ENCODE measurements at regions not wholly inside any gene's neighbourhood (a gene's known extent, or its start where the extent isn't known, plus 50 kb on each side); places are given as distances from the start of the nearest gene placed in this dataset.

GRCh38 chr13:89610881-89611280 is 1736.6 kb upstream of the MIR17HG start (continued):
- TF ChIP-seq HOXC10 (CRISPR knock-in tag; IDR thresholded peaks at IDR 0.05) (no peak), ZNF488 (tag by site-specific recombination; IDR thresholded peaks at IDR 0.05) (no peak), KLF17 (tag by site-specific recombination; IDR thresholded peaks at IDR 0.05) (no peak)

DNA sequence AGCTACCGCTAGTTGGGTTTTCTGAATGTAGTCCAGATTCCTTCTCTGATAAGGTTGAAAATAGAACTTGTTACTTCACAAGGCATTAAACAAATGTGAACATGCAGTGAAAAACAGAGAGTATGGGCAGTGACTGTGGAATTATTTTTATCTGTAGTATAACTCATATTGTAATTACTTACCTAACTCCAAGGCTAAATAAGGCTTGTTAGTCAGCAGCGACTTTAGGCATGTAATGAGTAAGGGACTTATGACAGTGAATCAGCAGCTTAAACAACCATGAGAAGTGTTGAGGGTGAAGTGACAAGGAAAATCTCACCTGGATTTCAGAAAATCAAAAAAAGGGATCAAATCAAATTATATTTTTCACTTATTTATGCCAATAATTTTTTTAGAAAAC is 1719.5 kb upstream of the MIR17HG start:
- ChIA-PET POLR2A (no interaction called here), CTCF (interaction anchor here (0.5 kb wide), 1 partner anchor 250 kb away, joined by 6 read pairs; no protein-coding TSS in a partner anchor)
- no peaks in the 10 kb centered on the region for H3K9me3 ChIP-seq (ENCODE audit: control insufficient read depth, insufficient read depth, low read depth, low read length)
- H3K36me3 ChIP-seq (ENCODE audit: control insufficient read depth in 2 of 2, insufficient read depth in 1 of 2, low read length in 2 of 2), result no peaks in the 10 kb centered on the region
- H3K4me3 ChIP-seq (ENCODE audit: low read depth, low read length), result no peak overlapping the region
- TF ChIP-seq ZNF155 (tag by site-specific recombination; IDR thresholded peaks at IDR 0.05) (no peak), ZNF629 (tag by site-specific recombination; IDR thresholded peaks at IDR 0.05) (no peak), REST (tag by site-specific recombination; IDR thresholded peaks at IDR 0.05) (no peak), KLF8 (tag by site-specific recombination; IDR thresholded peaks at IDR 0.05) (no peak), ZNF112 (tag by site-specific recombination; IDR thresholded peaks at IDR 0.05) (no peak), EGR2 (tag by site-specific recombination; IDR thresholded peaks at IDR 0.05; ENCODE audit: low read depth) (no peak), ZNF138 (tag by site-specific recombination; IDR thresholded peaks at IDR 0.05; ENCODE audit: borderline replicate concordance) (no peak), SP2 (tag by site-specific recombination; IDR thresholded peaks at IDR 0.05) (no peak)
- no peak overlapping the region for H3K27ac ChIP-seq (ENCODE audit: extremely low read depth, low read depth, low read length)
- H3K4me1 ChIP-seq (ENCODE audit: control insufficient read depth, insufficient read depth, low read length), result no peaks in the 10 kb centered on the region

- Histone ChIP-seq H3K36me3 (ENCODE audit: control insufficient read depth in 2 of 2, insufficient read depth in 1 of 2, low read length in 2 of 2) (no peaks in the 10 kb centered on the region), H3K27ac (ENCODE audit: extremely low read depth, low read depth, low read length) (no peak overlapping the region), H3K9me3 (ENCODE audit: control insufficient read depth, insufficient read depth, low read depth, low read length) (no peaks in the 10 kb centered on the region), H3K4me1 (ENCODE audit: control insufficient read depth, insufficient read depth, low read length) (no peaks in the 10 kb centered on the region), H3K4me3 (ENCODE audit: low read depth, low read length) (no peak overlapping the region)
- ChIA-PET POLR2A (no interaction called here), CTCF (interaction anchor here (0.5 kb wide), 1 partner anchor 251 kb away, joined by 6 read pairs; no protein-coding TSS in a partner anchor)
- TF ChIP-seq KLF8 (tag by site-specific recombination; IDR thresholded peaks at IDR 0.05) (no peak), ZEB2 (tag by site-specific recombination; IDR thresholded peaks at IDR 0.05) (no peak), ZFP37 (tag by site-specific recombination; IDR thresholded peaks at IDR 0.05) (no peak), ZNF501 (tag by site-specific recombination; IDR thresholded peaks at IDR 0.05) (no peak)
Observed at GRCh38 chr13:89628567-89628966, 1718.9 kb upstream of the MIR17HG start.

DNA sequence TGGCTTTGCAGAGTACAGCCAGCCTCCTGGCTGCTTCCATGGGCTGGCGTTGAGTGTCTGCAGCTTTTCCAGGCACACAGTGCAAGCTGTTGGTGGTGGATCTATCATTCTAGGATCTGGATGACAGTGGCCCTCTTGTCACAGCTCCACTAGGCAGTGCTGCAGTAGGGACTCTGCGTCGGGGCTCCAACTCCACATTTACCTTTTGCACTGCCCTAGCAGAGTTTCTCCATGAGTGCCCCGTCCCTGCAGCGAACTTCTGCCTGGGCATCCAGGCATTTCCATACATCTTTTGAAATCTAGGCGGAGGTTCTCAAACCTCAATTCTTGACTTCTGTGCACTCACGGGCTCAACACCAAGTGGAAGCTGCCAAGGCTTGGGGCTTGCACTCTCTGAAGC is 1697.3 kb upstream of the MIR17HG start:
- Histone ChIP-seq H3K36me3 (ENCODE audit: control insufficient read depth in 2 of 2, insufficient read depth in 1 of 2, low read length in 2 of 2) (no peaks in the 10 kb centered on the region), H3K9me3 (ENCODE audit: control insufficient read depth, insufficient read depth, low read depth, low read length) (no peaks in the 10 kb centered on the region), H3K4me1 (ENCODE audit: control insufficient read depth, insufficient read depth, low read length) (no peaks in the 10 kb centered on the region), H3K27ac (ENCODE audit: extremely low read depth, low read depth, low read length) (no peak overlapping the region), H3K4me3 (ENCODE audit: low read depth, low read length) (no peak overlapping the region)
- CTCF ChIA-PET, result no interaction called here
- POLR2A ChIA-PET, result no interaction called here
- TF ChIP-seq ZNF548 (tag by site-specific recombination; IDR thresholded peaks at IDR 0.05), result no peak
- no peak for TF ChIP-seq WT1 (tag by site-specific recombination; IDR thresholded peaks at IDR 0.05)
- no peak for TF ChIP-seq GFI1B (tag by site-specific recombination; IDR thresholded peaks at IDR 0.05)
- TF ChIP-seq, protein P1, sequence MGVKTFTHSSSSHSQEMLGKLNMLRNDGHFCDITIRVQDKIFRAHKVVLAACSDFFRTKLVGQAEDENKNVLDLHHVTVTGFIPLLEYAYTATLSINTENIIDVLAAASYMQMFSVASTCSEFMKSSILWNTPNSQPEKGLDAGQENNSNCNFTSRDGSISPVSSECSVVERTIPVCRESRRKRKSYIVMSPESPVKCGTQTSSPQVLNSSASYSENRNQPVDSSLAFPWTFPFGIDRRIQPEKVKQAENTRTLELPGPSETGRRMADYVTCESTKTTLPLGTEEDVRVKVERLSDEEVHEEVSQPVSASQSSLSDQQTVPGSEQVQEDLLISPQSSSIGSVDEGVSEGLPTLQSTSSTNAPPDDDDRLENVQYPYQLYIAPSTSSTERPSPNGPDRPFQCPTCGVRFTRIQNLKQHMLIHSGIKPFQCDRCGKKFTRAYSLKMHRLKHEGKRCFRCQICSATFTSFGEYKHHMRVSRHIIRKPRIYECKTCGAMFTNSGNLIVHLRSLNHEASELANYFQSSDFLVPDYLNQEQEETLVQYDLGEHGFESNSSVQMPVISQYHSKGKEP (tag by site-specific recombination; IDR thresholded peaks at IDR 0.05), result no peak
- TF ChIP-seq KLF17 (tag by site-specific recombination; IDR thresholded peaks at IDR 0.05), result no peak
- TF ChIP-seq ZNF202 (tag by site-specific recombination; IDR thresholded peaks at IDR 0.05; ENCODE audit: borderline replicate concordance), result no peak
- no peak for TF ChIP-seq ZNF335 (tag by site-specific recombination; conservative IDR thresholded peaks at IDR 0.05)
- no peak for TF ChIP-seq ZNF140 (tag by site-specific recombination; IDR thresholded peaks at IDR 0.05)
- TF ChIP-seq ZNF501 (tag by site-specific recombination; IDR thresholded peaks at IDR 0.05), result no peak

Data from HEK293 (cell line).